HEK293T (cell line): ENCODE measurements at regions not wholly inside any gene's neighbourhood (a gene's known extent, or its start where the extent isn't known, plus 50 kb on each side); places are given as distances from the start of the nearest gene placed in this dataset.

Source experiments
- ARNT ChIP-seq: fragments of 450-650 bp; IDR thresholded peaks from 2 replicates; pipeline ENCODE4 v1.6.1; 2017; ENCODE audit warnings: mild to moderate bottlenecking
- FOXA1 ChIP-seq: fragments of 450-650 bp; IDR thresholded peaks from 2 replicates; pipeline ENCODE4 v1.6.1; 2016; ENCODE audit warnings: mild to moderate bottlenecking
- FOXK2 ChIP-seq: fragments of 450-650 bp; IDR thresholded peaks from 2 replicates; pipeline ENCODE4 v1.6.1; 2016; ENCODE audit warnings: mild to moderate bottlenecking
- PKNOX1 ChIP-seq: fragments of 450-650 bp; IDR thresholded peaks from 2 replicates; pipeline ENCODE4 v1.6.1; 2016
- SP1 ChIP-seq: fragments of 450-650 bp; IDR thresholded peaks from 2 replicates; pipeline ENCODE4 v1.6.1; 2017
- SUZ12 ChIP-seq: fragments of 450-650 bp; IDR thresholded peaks from 2 replicates; pipeline ENCODE4 v1.6.1; 2016; ENCODE audit warnings: mild to moderate bottlenecking

- TF ChIP-seq ARNT, result no peak
- no peak for TF ChIP-seq SUZ12
- TF ChIP-seq FOXA1, result no peak
- TF ChIP-seq FOXK2, result no peak
- no peak for TF ChIP-seq PKNOX1
- TF ChIP-seq SP1, result no peak
These were observed 100.7 kb upstream of the SLC25A33 start for GRCh38 chr1:9438431-9439073.
